ENCODE measurements at regions not wholly inside any gene's neighbourhood (a gene's known extent, or its start where the extent isn't known, plus 50 kb on each side); places are given as distances from the start of the nearest gene placed in this dataset.

- Histone ChIP-seq H3K14ac (replicated peaks; ENCODE audit: low read depth, low read length) (no peak overlapping the region), H2BK5ac (ENCODE audit: low read depth, low read length, poor library complexity, severe bottlenecking) (no peak overlapping the region), H4K8ac (ENCODE audit: low read depth in 2 of 2, low read length in 2 of 2) (no peak overlapping the region), H4K20me1 (ENCODE audit: insufficient read depth, low read length) (no peaks in the 10 kb centered on the region), H3K9ac (ENCODE audit: low read depth, low read length) (no peak overlapping the region), H2AK5ac (ENCODE audit: low read depth, low read length) (no peak overlapping the region), H4K5ac (ENCODE audit: low read depth, low read length) (no peak overlapping the region), H3K23ac (ENCODE audit: low read depth, low read length) (no peak overlapping the region), H2BK20ac (ENCODE audit: low read depth, low read length) (no peak overlapping the region), H4K91ac (ENCODE audit: insufficient read depth, low read depth, low read length) (no peak overlapping the region), H3K4me2 (ENCODE audit: low read depth, low read length) (no peak overlapping the region), H3K9me1 (ENCODE audit: insufficient read depth, low read length) (no peaks in the 10 kb centered on the region), H3K36me3 (ENCODE audit: control insufficient read depth, insufficient read depth, low read length) (no peaks in the 10 kb centered on the region), H2AK9ac (replicated peaks; ENCODE audit: low read depth, low read length, poor library complexity) (no peak overlapping the region), H3K4ac (ENCODE audit: low read depth, low read length) (no peak overlapping the region), H2AFZ (replicated peaks; ENCODE audit: low read length, poor library complexity) (no peak overlapping the region), H3K56ac (ENCODE audit: extremely low read depth, insufficient read depth, low read length) (no peak overlapping the region), H2BK15ac (ENCODE audit: low read depth, low read length) (no peak overlapping the region), H3K9me3 (ENCODE audit: control insufficient read depth, insufficient read depth, low read length) (no peaks in the 10 kb centered on the region; the same call in 1 of the 2 replicates), H3K18ac (ENCODE audit: low read depth, low read length) (no peak overlapping the region), H3K4me1 (ENCODE audit: control insufficient read depth, insufficient read depth, low read length) (no peaks in the 10 kb centered on the region), H3K27ac (ENCODE audit: insufficient read depth, low read length) (no peak overlapping the region), H2BK120ac (ENCODE audit: low read depth, low read length) (no peak overlapping the region), H3K27me3 (ENCODE audit: control insufficient read depth, insufficient read depth, low read length) (no peaks in the 10 kb centered on the region), H3K4me3 (ENCODE audit: insufficient read depth, low read depth, low read length) (no peak overlapping the region), H3K79me1 (ENCODE audit: low read depth in 1 of 2, low read length in 2 of 2) (no peaks in the 10 kb centered on the region)
- BruUV-seq (replicated peaks): no TSS peak
- intact Hi-C loops (cut with micrococcal nuclease): no loop called here
- ATAC-seq (ENCODE audit: low read depth) (no peak), DNase-seq (no peak)
- CTCF ChIA-PET: no interaction called here
- TF ChIP-seq NFE2L2 (IDR thresholded peaks at IDR 0.05; ENCODE audit: low read depth, low read length): no peak
- TF ChIP-seq RAD21 (IDR thresholded peaks at IDR 0.05; ENCODE audit: low read length): no peak
- no peak for TF ChIP-seq MAFK (IDR thresholded peaks at IDR 0.05; ENCODE audit: low read depth, low read length)
- TF ChIP-seq USF2 (IDR thresholded peaks at IDR 0.05; ENCODE audit: low read depth, low read length): no peak
- no peak for TF ChIP-seq CTCF (conservative IDR thresholded peaks at IDR 0.05; ENCODE audit: low read depth, low read length)
- no peak for TF ChIP-seq FOS (IDR thresholded peaks at IDR 0.05; ENCODE audit: low read depth, low read length)
- TF ChIP-seq CHD1 (IDR thresholded peaks at IDR 0.05; ENCODE audit: low read depth, low read length): no peak
- TF ChIP-seq ELK1 (IDR thresholded peaks at IDR 0.05; ENCODE audit: borderline replicate concordance, low read depth, low read length): no peak
- no peak for TF ChIP-seq RFX5 (IDR thresholded peaks at IDR 0.05; ENCODE audit: low read depth, low read length)
- no peak for TF ChIP-seq BHLHE40 (IDR thresholded peaks at IDR 0.05; ENCODE audit: low read depth, low read length)
- no peak for TF ChIP-seq POLR2A (IDR thresholded peaks at IDR 0.05; ENCODE audit: low read depth, low read length)
- POLR2A ChIA-PET (ENCODE audit: unreplicated experiment): no interaction called here
- WGBS, 2 experiments (ENCODE audit: extremely low coverage in 2 of 2, insufficient read length in 1 of 2): 50% methylated on average over 1 of the region's 1 CpG; no CpG with 5 or more reads in 1 of the 2 experiments
- in situ Hi-C loops (cut with MboI; ENCODE audit: low sequenced_read_pairs): no loop called here
- dilution Hi-C loops (cut with HindIII; ENCODE audit: low sequenced_read_pairs, unreplicated experiment): no loop called here
Measured at GRCh38 chr2:22035361-22035830, 911.6 kb downstream of the TDRD15 start.

All from IMR-90 (cell line).